Right atrium auricular region (tissue), 2 donors: ENCODE measurements at regions not wholly inside any gene's neighbourhood (a gene's known extent, or its start where the extent isn't known, plus 50 kb on each side); places are given as distances from the start of the nearest gene placed in this dataset.

Source experiments
- DNase-seq: peaks from one replicate; pipeline ENCODE4 v3.0.0-alpha.2; 2019; ENCODE audit warnings: low spot score
- H3K27ac ChIP-seq, 2 donors: fragments of 200-600 bp; sonication (generic); 1 replicate in 1 of 2; 2 replicates in 1 of 2; pipeline ENCODE4 v1.5.1; 2016 to 2019
- H3K27me3 ChIP-seq, 2 donors: fragments of 200-600 bp; sonication (generic); one replicate each; pipeline versions ENCODE4 v1.5.1 to v1.6.0; 2017 to 2019
- H3K36me3 ChIP-seq: fragments of 200-600 bp; sonication (generic); one replicate; pipeline ENCODE4 v1.5.1; 2016
- H3K4me1 ChIP-seq, 2 donors: fragments of 200-600 bp; sonication (generic); one replicate each; pipeline versions ENCODE4 v1.5.1 to v1.6.0; 2017 to 2019
- H3K4me3 ChIP-seq, 2 donors: fragments of 200-600 bp; sonication (generic); 1 replicate in 1 of 2; 2 replicates in 1 of 2; pipeline ENCODE4 v1.5.1; 2017 to 2019; ENCODE audit warnings: mild to moderate bottlenecking in 1 of 2, moderate library complexity in 1 of 2
- H3K9me3 ChIP-seq, 2 donors: fragments of 200-600 bp; sonication (generic); one replicate each; pipeline ENCODE4 v1.5.1; 2019
- CTCF ChIP-seq, 2 donors: fragments of 200-600 bp; sonication (generic); IDR thresholded peaks; one replicate each; pipeline ENCODE4 v1.5.1; 2019; ENCODE audit warnings: antibody characterized with exemption in 2 of 2

DNA sequence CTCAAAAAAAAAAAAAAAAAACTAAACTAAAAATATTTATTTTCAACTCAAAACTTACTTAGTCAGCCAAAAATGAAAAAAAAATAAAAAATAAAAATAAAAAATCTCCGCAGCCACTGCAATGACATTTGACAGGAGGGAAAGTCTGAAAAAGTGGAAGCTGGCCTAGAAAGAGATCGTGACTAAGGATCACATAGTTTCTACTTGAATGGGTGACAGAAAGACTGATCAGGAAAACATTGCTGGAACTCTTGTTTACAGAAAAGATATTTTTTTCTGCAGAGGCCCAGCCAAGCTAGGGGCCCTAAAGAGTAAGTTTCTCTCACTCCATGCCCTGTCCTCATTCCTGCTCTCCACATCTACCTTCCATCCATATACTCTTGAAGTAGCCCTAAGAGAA lies 92.8 kb upstream of the KCND2 start:
- Histone ChIP-seq H3K4me1 (no peaks in the 10 kb centered on the region), H3K9me3 (no peaks in the 10 kb centered on the region), H3K27ac (no peak overlapping the region), H3K27me3 (no peaks in the 10 kb centered on the region), H3K4me3 (no peak overlapping the region), H3K36me3 (no peaks in the 10 kb centered on the region)
- no peak for TF ChIP-seq CTCF (IDR thresholded peaks at IDR 0.05)
- DNase-seq: no peak

DNA sequence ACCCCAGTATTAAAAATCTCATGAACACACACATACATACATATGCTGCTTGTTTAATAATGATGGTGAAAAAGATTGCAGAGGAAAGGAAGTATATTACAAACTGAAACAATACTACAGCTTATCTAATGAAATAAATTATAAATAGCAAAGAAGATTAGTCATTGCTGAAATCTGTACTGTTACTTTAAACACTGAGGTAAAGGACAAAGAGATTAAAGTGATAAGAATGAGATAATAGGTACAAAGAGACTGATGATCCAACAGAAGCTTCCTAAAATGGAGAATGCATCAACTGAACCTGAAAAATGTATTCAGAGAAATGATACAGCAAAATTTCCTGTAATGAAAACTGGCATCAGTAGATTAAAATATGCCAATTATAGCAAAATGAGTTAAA lies 91.5 kb upstream of the KCND2 start:
- Histone ChIP-seq H3K36me3 (no peaks in the 10 kb centered on the region), H3K4me3 (no peak overlapping the region), H3K4me1 (no peaks in the 10 kb centered on the region), H3K27me3 (no peaks in the 10 kb centered on the region), H3K27ac (no peak overlapping the region), H3K9me3 (no peaks in the 10 kb centered on the region)
- no peak for DNase-seq
- no peak for TF ChIP-seq CTCF (IDR thresholded peaks at IDR 0.05)

- H3K27ac ChIP-seq: peak overlapping the region in 1 of 2 donors; percentile 27
- no peak overlapping the region for H3K4me3 ChIP-seq
- H3K4me1 ChIP-seq: no peaks in the 10 kb centered on the region
- no peaks in the 10 kb centered on the region for H3K27me3 ChIP-seq
- H3K36me3 ChIP-seq: no peaks in the 10 kb centered on the region
- TF ChIP-seq CTCF (IDR thresholded peaks at IDR 0.05): no peak
- no peaks in the 10 kb centered on the region for H3K9me3 ChIP-seq
- DNase-seq: no peak
Observed at GRCh38 chr7:120184866-120185265, 88.1 kb upstream of the KCND2 start.

DNA sequence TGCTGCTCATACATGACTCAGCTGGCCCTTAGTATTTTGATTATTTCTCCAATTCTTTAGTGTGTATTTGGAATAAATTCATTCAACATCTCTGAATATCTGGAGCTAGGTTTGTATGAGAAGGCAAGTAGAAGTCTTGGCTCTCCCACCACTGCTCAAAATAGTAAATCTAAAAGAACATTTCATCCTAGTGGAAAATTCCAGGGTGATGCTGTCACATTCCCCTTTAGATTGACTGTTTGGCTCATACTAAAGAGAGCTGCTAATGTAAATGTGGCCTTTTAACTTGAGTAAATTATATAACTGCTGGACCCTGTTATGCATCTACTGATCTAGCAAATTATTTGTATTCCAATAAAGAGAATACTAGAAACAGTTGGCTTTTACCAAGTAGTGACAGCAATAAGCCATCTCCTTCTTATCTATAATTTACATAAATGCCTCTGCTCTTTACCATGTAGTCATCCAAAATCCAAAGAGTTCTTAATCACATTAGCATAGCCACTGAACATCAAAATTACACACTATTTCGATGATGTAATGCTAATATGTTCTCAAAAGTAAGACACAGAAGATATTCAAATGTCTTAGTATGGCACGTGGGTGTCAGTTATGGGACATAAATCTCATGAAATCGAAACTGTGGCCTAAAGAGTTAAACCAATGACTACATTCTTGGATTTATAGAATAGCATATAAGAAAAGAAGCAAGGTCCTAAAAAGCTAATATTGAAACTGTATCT lies 86.9 kb upstream of the KCND2 start:
- peak overlapping the region in 1 of 2 donors; percentile 27 for H3K27ac ChIP-seq
- DNase-seq: no peak
- no peak for TF ChIP-seq CTCF (IDR thresholded peaks at IDR 0.05)
- H3K36me3 ChIP-seq: no peaks in the 10 kb centered on the region
- H3K9me3 ChIP-seq: no peaks in the 10 kb centered on the region
- no peak overlapping the region for H3K4me3 ChIP-seq
- H3K4me1 ChIP-seq: no peaks in the 10 kb centered on the region
- no peaks in the 10 kb centered on the region for H3K27me3 ChIP-seq

DNA sequence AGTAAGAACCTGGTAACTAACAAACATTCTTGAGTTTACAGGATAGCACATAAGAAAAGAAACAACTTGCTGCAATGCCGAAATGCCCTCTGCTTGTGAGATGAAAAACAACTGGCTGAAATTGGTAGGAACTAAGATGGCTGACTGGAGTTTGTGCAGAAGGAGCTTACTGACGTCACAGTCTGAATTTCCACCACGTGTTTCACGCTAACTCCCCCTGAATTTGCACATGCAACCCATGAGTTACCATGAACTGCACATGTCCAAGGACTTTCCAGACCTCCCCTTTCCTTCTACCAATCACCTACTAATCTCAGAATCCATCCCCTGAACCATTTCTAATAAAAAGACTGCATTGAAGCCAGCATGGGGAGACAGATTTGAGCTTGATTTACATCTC lies 86.3 kb upstream of the KCND2 start:
- Histone ChIP-seq H3K36me3 (no peaks in the 10 kb centered on the region), H3K27ac (no peak overlapping the region), H3K4me3 (no peak overlapping the region), H3K9me3 (no peaks in the 10 kb centered on the region), H3K27me3 (no peaks in the 10 kb centered on the region), H3K4me1 (no peaks in the 10 kb centered on the region)
- no peak for TF ChIP-seq CTCF (IDR thresholded peaks at IDR 0.05)
- no peak for DNase-seq

GRCh38 chr7:120189623-120190022 lies 83.4 kb upstream of the KCND2 start:
- DNase-seq: no peak
- Histone ChIP-seq H3K9me3 (no peaks in the 10 kb centered on the region), H3K4me1 (no peaks in the 10 kb centered on the region), H3K27me3 (no peaks in the 10 kb centered on the region), H3K4me3 (no peak overlapping the region), H3K36me3 (no peaks in the 10 kb centered on the region), H3K27ac (no peak overlapping the region)
- no peak for TF ChIP-seq CTCF (IDR thresholded peaks at IDR 0.05)
